HG02840 (cell line): ENCODE measurements at regions not wholly inside any gene's neighbourhood (a gene's known extent, or its start where the extent isn't known, plus 50 kb on each side); places are given as distances from the start of the nearest gene placed in this dataset.
"Not testable (repeated sequence)": the region's sequence is repeated elsewhere in the genome, so short reads cannot be mapped to it uniquely, and the experiment has no call there.

ENCODE experiments used
- ATAC-seq: cut with Tn5 transposase; IDR thresholded peaks from one replicate; pipeline ENCODE4 v1.9.1; 2021; ENCODE audit warnings: mild to moderate bottlenecking, moderate library complexity, moderate number of reproducible peaks; ENCODE audit not compliant: unreplicated experiment, low FRiP score

- ATAC-seq: no peak
Observed at GRCh38 chr2:185473838-185474237, 264.8 kb upstream of the FSIP2 start.

DNA sequence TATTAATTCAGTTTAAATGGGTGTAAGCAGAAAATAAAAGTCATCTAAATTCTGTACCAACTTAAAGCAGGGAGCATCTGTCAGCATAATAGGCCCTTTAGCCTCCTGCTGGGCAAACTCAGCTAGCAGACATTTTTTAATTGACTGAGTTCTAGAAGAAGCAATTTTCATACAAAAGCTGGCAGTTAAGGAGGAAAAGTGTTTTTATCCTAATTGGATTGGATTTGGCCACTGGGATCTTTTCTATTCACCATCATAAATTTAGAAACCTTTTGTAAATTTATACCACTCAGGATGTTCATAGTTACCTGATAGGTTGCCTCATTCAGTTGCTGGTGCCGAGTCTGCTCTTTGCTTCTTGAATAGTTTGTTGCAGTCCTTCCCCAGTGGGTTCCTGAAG, 262.7 kb upstream of the FSIP2 start:
- ATAC-seq: no peak

GRCh38 chr2:185477452-185477851, 261.2 kb upstream of the FSIP2 start:
- ATAC-seq: no peak

DNA sequence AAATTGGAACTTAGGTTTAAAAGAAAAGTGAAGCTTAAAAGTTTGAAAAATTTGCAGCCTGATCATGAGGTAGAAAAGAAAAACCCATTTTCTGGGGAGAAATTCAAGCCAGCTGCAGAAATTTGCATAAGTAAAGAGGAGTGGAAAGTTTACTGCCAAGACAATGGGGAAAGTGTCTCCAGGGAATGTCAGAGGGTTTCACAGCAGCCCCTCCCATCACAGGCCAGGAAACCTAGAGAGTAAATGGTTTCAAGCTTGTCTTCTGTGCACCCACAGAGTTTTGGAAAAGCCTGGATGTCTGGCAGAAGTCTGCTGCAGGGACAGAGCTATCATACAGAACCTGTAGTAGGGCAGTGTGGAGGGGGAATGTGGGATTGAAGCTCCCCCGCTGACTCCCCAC, 254.0 kb upstream of the FSIP2 start:
- ATAC-seq: no peak

DNA sequence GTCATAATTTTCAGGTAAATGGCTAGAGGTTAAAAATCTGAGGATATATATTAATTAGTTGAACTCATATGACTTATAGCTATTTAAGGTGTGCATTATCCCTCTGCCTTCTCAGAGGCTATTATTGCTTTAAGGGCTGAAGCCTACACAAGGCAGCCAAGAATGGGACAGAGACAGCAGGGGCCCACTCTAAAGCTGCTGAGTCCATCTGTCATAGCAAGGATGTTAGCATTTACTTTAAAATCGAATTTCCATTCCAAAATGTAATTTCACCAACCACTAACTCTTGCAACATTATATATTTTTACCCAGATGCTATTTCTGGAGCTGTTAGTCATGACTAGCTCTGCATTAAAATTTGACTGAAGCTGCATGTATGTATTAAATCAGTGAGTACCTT, 236.3 kb upstream of the FSIP2 start:
- ATAC-seq: no peak

DNA sequence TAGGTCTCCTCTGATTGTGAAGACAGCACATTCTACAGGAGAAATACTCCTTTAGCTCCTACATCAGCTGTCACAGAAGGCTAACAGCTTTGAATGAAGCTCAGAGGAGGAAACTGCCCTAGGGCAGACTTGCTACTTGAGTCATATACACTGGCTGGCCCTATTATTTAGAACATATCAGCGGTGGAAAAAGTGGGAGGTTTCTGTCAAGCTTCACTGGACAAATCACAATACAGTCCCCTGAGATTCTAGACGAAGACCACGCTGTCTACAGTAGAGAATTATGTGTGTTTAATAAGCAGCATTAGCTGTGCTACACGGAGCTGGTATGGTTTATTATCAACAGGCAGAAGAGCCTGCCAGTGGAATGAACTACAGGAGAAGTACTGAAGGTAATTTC, 230.9 kb upstream of the FSIP2 start:
- ATAC-seq: no peak

DNA sequence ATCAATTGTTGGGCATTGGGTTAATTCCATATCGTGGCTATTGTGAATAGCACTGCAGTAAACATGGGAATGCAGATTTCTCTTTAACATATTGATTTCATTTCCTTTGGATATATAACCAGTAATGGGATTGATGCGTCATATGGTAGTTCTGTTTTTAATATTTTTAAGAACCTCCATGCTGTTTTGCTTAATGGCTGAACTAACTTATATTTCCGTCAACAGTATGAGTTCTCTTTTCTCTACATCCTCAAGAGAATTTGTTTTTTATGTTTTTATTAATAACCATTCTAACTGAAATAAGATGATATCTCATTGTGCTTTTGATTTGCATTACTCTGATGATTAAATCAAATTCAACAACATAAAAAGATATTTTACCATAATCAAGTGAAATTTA, 228.5 kb upstream of the FSIP2 start:
- no peak for ATAC-seq

DNA sequence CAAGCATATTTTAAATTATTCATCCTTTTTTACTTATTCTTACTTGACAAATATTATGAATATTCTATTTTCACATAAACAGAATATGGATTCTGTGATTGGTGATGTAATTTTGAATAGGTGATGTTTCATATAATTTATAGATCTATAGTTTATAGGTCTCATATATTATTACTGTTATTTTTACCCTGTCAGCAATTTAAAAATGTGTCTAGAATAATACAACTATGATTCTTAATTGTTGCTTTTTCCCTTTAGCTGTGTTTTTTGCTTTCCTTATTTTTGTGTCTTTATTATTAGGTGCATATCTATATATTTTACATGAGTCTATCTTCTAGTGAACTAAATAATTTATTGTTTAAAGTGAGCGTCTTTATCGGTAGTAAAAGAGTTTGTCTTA, 226.7 kb upstream of the FSIP2 start:
- no peak for ATAC-seq

- ATAC-seq: no peak
Observed at GRCh38 chr2:185522472-185522871, 216.1 kb upstream of the FSIP2 start.

GRCh38 chr2:185524242-185524641, 214.4 kb upstream of the FSIP2 start:
- not testable (repeated sequence) for ATAC-seq

DNA sequence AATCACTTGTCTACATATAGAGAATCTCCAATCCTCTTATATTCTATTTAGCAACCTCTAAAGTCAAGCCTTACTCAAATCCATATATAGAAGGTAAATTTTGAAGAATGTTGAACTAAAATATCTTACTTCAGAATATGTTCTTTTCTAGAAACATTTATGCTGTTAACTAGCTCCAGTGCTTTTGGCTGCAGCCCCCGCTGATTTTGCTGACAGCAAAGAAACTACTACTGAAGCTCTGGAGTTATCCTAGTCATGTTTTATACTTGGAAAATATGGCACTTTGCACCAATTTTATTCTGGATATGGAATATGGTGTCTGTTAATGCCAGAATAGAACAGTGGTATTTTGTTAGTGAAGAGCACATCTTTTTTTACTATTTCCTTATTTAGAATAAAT, 212.4 kb upstream of the FSIP2 start:
- ATAC-seq: no peak

DNA sequence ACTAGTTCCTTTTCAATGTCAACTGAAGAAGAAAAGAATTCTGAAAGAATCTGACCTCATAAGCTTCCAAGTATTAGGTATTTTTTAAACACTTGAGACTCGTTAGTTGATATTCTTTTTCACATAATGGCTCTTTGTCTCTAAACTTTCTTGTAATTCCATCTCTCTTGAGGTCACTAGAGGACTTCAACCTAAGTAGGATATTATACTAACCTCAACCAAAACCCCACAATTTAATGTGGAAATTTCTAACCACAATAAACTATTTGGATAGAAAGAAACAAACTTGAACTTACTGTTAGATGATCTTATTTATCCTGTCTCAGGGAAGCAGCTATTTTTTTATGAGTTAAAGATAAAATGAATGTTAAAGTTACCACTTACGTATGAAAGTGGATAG, 206.9 kb upstream of the FSIP2 start:
- ATAC-seq: no peak

DNA sequence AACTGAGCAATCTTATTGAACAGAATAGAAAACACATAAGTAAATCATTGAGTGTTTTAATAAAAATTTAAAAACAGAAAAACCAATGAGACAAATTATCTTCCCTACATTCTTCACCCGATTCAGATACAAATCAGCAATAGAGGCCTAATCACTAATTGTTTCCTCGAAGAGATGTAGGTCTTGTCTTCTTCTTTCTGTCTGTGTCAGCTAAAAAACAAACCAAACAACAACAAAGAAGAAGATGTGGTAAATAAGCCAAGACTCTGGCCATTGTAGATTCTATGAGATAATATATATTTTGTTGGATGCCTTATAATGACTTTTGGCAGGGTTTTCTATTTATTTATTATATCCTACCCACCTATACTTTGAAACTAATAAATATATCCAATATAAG, 200.9 kb upstream of the FSIP2 start:
- ATAC-seq: no peak

- no peak for ATAC-seq
Observed at GRCh38 chr2:185567196-185567595, 171.4 kb upstream of the FSIP2 start.

GRCh38 chr2:185567940-185568339, 170.7 kb upstream of the FSIP2 start:
- ATAC-seq: no peak

- ATAC-seq: no peak
Observed at GRCh38 chr2:185578322-185578721, 160.3 kb upstream of the FSIP2 start.

DNA sequence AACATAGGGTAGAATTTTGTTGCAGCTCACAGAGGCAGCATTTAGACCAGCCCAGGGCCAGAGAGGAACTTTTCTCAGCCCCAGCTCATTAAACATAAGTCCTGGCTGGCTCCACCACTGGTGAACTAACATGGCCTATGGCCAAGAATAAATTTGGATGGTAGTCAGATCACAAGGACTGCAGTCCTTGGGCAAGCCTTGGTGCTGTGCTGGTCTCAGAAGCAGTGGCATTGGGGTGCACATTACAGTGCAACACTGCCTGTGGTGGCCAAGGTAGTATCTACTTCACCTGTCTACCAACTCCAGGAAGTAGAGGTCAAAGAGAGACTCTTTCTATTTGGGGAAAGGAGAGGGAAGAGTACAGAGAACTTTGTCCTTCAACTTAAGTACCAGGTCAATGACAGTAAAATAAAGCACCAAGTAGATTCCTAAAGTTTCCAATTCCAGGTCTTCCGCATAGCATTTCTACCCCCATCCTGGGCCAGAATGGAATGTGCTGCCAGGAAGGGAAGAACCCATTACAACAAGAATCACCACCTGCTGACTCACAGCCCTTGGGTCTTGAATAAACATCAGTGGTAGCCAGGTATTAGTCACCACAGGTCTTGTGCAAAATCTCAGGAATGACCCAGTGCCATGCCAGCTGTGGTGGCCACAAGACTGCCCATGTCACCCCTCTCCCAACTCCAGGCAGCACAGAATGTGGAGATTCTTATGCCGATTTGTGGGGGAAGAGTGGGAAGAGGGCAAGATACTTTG, 155.4 kb upstream of the FSIP2 start:
- ATAC-seq: no peak

DNA sequence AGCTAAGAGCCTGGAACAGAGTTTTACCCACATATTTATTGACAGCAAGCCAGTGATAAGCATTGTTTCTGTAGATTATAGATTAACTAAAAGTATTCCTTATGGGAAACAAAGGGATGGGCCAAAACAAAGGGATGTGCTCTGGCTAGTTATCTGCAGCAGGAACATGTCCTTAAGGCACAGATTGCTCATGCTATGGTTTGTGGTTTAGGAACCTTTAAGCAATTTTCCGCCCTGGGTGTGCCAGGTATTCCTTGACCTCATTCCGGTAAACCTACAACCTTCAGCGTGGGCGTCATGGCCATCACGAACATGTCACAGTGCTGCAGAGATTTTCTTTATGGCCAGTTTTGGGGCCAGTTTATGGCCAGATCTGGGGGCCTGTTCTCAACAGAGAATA, 153.4 kb upstream of the FSIP2 start:
- ATAC-seq: not testable (repeated sequence)

- ATAC-seq: not testable (repeated sequence)
Observed at GRCh38 chr2:185591276-185591675, 147.3 kb upstream of the FSIP2 start.

DNA sequence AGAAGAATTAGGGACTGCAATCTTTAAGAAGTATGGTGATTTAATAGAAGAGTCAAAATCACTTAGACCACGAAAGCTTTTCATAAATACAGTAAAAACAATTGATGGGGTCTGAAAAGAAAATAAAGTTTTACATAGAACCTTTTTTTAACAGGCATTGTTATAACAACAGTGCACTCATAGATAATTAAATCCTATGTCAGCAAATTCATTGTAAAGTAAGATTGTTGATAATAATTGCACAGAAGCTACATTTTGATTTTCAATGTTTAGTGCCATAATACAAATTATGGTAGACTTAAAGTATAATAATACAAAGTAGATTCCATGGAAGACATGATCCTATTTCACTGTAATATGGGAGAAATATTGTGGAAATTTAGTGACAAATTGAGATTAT, 130.7 kb upstream of the FSIP2 start:
- ATAC-seq: no peak

DNA sequence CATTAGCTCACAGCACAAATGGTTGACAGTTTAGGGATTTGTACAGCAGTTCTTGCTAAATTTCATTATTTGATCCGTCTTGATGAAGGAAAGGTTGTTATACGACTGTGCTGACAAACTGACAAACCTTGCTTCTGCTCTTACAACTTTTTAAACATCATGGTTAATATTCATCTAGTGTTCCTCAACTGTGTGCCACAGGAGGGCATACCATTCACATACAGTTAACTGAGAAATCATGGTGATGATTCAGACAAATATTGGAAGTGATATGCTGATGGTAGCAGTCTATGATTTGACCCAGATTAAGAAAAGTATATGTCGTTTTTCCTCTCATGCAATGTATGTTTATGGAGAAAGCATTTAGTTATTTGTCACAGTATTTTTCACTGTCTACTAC, 129.8 kb upstream of the FSIP2 start:
- ATAC-seq: no peak

- no peak for ATAC-seq
Observed at GRCh38 chr2:185610301-185610700, 128.3 kb upstream of the FSIP2 start.

- ATAC-seq: no peak
Observed at GRCh38 chr2:185618625-185619024, 120.0 kb upstream of the FSIP2 start.
